ENCODE measurements at regions not wholly inside any gene's neighbourhood (a gene's known extent, or its start where the extent isn't known, plus 50 kb on each side); places are given as distances from the start of the nearest gene placed in this dataset.
A peak's percentile ranks its signal among the peaks of the same experiment; 100 is the strongest.
"Not testable (repeated sequence)": the region's sequence is repeated elsewhere in the genome, so short reads cannot be mapped to it uniquely, and the experiment has no call there.

DNA sequence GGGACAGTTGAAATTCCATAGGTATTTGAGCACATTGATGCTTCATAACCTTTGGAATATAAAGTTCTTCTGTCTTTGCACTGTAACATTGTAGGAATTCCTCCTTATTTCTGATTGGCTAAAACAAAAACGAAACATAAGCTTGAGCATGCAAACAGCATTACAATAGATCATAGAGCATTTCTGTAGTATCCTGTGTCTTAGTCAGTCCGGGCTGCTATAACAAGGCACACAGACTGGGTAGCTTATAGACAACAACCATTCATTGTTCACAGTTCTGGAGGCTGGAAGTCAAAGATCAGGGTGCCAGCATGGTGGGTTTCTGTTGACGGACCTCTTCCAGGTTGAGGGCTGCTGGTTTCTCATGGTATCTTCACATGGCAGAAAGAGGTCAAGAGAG lies 188.7 kb upstream of the SOX21 start:
- DNase-seq, result no peak

DNA sequence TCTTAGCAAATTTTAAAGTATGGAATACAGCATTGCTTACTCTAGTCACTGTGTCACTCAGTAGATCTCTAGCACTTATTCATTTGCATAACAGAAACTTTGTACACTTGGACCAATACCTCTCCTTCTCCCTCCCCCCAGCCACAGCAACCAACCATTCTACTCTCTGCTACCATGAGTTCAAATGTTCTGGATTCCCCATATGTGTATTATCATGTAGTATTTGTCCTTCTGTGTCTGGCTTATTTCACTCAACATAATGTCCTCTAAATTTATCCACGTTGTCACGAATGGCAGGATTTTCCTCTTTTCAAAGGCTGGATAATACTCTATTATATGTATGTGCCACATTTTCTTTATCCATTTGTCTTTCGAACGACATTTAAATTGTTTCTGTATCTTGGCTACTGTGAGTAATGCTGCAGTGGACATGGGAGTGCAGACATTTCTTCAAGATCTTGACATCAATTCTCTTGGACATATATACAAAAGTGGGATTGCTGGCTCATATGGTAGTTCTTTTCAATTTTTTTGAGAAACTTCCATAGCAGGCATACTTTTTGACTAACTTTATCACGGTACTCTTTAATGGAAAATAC lies 184.5 kb upstream of the SOX21 start:
- DNase-seq, result no peak

DNA sequence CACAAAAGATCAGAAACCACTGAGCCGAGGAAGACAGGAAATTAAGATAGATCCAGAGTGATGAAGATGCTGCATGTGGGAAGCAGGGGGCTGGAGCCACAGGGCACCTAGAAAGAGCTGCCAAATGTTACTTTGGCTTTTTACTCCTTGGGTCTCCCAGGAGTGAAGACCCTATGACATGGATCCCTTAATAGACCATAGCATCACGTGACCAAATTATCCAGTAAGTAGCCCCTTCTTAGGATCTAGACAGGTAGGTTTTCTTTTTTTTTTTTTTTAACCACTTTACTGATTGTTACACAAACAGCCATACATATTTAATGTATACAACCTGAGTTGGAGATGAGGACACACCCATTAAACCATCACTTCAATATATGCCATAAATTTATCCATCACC lies 183.9 kb upstream of the SOX21 start:
- DNase-seq, result no peak

DNA sequence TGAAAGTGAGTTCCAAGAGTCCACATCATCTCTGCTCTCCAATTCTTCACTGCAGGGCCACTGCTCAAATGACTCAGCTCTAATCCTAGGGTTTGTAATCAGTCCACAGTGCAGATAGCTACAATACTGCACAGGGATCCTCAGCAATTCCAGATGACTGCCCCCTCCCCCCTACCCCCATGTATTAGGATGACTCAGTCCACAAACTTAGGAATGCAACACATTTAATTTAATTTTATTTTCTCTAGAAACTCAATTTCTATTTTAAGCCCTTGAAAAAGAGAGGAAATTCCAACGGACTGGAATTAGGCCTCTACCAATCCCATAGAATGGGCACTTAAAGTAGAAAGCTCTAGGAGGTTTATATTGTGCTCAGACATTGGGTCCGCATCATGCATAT lies 173.8 kb upstream of the SOX21 start:
- no peak for DNase-seq

DNA sequence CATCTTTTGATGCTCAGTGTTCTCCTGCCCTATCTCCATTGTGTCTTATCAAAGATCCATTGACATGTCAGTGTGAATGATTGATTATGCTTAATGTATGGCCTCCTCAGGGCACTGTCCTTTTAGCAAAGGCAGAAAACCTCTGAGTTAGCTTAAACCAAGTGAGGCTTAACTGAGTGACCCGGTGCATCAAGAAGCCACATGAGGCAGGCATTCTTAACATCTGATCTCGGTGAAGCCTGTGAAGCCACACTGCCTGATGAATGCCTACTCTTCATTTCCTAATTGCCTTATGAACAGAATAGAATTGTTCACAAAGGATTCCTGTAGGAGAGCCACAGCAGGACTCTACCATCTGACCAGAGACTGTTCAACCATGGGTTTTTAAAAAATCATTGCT lies 168.1 kb upstream of the SOX21 start:
- no peak for DNase-seq

DNA sequence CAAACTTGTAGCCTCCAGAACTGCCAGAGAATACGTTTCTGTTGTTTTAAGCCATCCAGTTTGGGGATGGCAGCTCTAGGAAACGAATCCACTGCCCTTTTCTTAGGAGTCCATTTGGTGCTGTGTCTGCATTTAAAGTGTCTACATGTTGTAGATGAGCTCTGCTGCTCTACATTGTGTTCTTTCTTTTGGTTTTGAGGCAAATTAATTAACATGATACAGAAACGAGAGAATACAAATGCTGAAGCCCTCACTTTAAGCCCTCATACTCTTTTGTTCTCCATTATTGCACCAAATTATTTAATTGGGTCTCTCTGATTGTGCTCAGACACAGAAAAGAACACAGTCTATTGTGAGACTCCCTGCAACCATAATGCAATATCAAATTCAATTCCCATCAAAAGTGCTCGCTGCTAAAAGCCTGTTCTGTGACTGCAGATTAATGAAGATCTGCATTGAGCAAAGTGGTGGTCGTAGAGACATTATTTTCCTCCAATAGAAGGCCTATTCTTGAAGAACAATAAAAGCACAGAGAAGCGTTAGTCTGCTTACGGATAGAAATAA lies 166.3 kb upstream of the SOX21 start:
- DNase-seq, result no peak

DNA sequence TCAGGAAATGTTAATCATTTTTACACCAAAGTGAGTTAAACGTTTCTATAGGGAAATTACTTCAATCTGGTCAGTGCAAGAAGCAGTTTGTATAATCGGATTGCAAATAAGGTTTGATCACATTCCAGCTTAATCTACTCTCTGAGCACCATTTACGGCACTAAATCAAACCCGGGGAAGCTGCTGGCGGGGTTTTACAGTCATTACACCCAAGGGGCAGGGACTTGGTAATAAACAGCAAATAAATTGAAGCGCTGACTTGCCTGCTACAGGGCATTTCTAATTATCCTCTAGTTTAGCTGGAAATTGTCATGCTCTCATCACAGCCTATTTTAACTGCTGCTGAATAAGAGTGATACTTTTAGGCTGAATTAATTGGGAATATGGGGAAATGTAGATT lies 152.1 kb upstream of the SOX21 start:
- no peak for DNase-seq

DNA sequence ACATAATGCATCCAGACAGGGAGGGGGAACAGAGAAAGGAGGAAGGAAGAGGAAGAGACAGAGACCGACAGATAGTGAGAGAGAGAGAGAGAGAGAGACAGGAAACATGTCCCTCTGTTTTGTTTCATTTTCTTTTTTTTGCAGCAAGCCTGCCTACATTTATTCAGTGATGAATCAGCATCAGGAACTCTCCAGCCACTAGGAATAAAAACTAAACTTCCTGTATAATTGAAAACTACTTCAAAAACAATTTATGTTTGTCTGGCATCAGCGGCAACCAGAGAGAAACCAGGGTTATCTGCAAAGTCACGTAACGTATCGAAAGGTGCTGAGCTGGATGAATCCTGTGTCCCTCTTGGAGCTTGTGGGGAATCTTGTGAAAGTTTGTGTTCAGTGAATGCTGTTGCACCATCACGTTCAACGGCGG lies 148.6 kb upstream of the SOX21 start:
- peak; percentile 46 for DNase-seq

DNA sequence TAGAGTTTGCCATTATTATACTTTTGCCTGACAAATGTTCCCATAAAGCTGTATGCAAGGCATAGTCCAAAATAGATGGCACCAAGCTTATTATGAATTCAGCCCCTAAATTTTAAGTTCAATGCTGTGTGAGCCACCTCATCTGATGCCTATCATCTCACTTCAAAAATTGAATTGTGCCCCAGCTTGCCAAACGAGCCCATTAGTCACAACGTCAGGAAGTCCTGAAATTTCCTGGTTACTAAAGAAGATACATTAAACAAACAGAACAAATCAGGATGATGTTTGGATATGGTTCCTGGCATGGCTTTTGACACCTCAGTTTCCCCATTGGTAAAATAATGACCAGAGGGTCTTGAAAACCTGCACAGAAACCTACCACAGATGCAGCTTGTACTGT lies 147.5 kb upstream of the SOX21 start:
- DNase-seq, result no peak

DNA sequence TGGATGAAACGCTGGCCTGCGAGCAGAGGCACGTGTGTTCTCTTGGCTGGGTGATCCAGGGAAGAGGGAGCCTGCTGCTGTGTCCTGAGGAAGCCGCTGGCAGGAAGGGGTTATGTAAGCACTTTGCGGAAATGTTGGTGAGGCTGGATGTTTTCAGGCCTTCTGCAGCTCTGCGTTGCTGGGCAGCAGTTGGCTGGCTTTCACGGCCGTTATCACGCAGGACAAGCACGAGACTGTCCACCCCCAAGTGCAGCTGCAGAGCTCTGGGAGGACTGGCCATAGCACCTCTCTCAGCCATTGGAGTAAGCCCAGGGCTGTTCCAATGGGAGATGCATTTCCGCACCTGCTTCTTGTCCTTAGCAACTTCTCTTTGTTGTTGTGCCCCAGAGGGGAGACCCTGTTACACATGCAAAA lies 146.9 kb upstream of the SOX21 start:
- peak; percentile 49 for DNase-seq

DNA sequence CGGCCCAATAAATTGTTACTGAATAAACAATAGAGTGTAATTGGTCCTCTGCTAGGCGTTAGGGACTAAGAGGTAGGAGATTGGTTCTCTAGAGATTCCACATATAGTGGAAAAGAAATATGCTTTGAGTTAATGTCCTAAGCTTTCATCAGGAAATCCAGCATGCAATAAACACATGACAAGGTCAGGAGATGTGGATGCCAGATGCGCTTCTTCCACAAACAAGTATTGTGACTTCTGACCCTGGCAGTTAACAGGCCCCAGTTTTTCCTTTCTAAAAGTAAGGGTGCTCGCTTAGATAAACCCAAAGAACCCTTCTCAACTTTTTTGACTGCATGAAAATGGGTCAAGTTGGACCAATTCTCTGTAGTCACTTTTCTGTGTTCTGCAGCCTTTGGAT lies 146.5 kb upstream of the SOX21 start:
- DNase-seq, result no peak

DNA sequence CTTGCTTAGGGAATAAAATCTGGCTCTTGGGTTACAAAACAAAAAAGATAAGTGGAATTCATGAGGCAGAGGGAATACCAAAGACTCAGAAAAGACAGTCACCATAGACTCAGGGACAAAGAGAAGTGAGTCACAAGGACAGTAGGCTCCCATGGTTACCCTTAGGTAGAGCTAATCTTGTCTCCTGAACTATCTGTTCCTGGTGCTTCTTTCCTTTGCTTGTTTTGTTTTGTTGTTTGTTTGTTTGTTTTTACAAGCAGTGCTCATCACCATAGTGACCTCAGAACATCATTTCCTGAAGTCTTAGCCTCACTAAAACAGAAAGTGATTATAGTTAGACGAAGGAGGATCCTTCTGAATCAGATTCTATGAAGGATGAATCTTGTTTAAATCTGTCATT lies 142.3 kb upstream of the SOX21 start:
- no peak for DNase-seq

DNA sequence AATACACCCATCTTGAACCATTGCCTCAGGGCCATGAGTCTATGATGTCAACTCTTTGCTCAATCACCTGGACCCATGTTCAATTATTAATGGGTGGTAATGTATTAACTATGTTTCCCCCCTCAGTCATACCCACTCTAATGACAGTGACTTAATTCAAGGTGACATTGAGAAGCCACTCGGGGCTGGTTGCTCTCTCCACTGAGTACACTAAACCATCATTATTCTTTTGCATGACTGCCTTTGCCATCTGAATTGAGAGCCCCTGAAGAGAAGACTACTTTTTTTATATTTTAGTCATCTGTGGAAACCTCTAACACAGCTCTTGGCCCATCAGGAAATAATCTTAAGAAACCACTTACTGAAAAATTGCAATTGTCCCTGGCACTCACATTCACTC lies 139.2 kb upstream of the SOX21 start:
- no peak for DNase-seq

DNA sequence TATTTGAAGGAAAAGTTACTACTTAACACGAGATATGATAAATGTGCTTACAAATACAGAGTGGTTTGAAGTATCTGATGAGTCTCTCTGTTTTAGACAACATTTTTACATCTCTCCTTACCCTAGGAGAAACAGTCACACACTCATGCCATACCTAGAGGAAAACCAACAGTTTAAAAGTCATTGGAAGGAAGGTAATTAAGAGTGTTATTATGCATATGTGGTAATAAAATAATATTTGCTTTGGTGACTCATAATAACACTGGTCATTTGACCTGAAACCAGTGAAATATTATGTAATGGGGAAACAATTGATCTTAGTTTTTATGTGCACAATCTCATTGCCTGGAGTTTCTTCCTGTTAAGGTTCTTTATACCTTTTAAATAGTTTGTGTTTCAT lies 136.9 kb upstream of the SOX21 start:
- no peak for DNase-seq

DNA sequence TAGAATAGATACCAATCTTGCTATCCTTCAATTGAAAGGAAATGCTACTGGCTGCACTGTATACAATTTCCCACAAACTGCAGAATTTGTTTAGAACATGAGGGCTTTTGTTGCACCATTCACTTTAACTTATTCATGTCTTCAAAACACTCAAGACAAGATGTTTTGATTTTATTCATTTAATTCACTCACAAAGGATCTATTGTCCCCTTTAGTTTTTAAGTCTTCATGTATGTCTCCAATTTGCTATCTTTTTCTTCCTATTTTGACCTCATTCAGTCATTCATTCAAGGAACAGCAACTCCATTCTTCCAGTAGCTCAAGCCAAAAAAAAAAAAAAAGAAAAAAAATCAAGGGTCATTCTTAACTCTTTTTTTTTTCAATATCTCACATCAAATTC lies 130.6 kb upstream of the SOX21 start:
- DNase-seq, result no peak

DNA sequence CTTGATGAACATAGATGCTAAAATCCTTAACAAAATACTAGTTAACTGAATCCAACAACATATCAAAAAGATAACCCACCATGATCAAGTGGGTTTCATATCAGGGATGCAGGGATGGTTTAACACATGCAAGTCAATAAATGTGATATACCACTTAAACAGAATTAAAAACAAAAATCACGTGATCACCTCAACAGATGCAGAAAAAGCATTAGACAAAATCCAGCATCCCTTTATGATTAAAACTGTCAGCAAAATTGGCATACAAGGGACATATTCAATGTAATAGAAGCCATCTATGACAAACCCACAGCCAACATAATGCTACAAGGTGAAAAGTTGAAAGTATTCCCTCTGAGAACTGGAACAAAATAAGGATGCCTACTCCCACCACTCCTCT lies 124.7 kb upstream of the SOX21 start:
- DNase-seq, result not testable (repeated sequence)

DNA sequence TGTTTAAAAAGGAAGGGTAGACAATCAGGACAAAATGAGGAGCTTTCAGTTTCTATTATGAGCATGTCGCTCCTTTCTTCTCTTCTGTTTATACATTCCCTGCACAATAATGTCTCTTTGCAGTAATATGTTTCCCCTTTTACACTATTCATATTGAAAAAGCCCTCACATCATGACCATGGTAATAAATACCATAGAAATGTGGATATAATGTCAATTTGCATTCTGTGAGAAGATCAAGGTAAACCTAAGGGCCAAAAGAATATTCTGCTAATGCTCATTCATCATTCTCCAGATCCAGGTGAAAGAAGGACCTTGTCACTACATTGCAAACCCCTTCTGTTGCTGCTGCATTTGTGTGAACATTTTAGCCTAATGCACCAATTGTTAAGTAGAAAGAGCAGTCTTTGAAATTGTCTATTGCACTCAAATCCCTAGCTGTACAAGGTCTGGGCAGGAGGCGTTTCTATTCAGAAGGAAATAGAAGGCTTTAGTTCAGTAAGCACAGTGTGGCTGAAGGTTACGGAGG lies 117.6 kb upstream of the SOX21 start:
- DNase-seq, result no peak

DNA sequence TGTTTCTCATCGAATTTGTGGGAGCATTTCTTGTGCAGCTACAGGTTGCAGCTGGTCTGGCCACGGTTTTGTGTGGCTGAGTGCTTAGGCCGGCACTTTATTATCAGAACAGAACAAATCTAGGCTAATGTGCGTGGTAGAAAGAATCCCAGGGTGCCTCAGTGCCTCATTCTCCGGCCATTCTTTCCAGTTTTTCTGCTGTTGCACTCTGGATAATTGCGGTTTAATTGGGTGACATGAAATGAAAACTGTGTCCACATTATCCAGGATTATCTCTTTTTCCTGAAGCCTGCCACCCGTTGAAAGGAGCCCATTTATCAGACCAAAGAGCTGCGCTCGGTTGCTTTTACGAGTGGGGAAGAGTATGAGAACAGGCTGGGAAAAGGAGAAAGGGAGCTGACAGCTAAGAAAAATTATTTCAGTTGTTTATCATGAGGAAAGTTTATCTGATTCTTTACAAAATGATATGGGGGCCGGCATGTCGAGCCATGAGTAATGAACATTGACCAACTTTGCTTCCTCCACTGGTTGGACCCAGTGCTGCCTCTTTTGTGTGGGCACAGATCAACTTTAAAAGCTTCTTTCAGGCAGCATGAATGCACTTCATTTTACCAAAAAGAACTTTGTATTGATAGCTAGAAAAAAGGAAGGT lies 117.0 kb upstream of the SOX21 start:
- DNase-seq, result no peak

DNA sequence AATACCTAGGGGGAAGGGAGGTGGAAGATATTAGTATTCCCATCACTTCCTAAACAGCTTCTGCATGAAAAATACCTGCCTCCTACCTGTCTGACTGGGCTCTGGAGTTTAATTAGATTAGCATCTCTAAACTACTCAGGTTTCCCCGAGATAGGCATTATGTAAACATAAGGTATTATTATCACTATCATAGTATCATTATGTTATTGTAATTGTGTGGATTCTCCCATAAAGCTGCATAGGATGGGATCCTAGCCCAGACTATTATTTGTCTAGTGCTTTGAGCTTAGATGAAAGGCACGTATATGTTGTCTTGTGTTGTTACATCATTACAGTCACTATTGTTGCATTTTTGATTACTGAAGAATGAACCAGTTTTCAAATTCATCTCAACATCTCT lies 115.2 kb upstream of the SOX21 start:
- no peak for DNase-seq

DNA sequence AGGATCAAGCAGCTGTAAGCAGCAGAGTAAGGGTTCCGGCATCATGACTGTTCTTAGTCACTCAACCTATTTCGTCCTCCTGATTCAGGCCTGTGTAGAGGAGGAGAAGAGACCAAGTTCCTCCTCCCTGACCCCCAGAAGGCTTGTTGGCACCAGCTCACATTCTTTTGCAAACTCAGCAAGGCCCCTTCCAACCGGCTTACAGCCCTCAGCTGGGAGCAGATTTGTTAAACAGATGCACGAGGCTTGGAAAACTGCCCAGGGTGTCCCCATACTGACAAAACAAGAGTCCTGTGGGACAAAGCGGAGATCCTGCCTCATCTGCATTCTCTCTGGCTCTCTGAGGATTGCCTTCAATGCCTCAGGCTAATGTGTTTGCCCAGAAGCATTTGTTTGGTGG lies 113.2 kb upstream of the SOX21 start:
- DNase-seq, result no peak

DNA sequence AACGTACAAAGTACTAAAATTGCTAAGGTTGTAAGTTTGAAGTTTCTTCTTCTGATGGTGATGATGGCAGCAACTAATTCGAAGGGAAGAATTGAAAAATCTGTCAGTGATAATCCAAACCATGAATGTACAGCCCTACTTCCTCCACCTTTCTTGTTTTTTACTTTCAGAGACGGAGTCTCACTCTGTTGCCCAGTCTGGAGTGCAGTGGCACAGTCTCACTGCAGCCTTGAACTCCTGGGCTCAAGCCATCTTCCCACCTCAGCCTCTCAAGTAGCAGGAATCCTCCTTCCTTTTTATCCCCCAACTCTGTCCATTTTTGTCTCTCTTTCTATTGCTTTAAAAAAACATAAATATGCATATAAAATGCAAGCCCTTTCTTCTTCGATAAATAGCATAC lies 112.3 kb upstream of the SOX21 start:
- DNase-seq, result no peak

DNA sequence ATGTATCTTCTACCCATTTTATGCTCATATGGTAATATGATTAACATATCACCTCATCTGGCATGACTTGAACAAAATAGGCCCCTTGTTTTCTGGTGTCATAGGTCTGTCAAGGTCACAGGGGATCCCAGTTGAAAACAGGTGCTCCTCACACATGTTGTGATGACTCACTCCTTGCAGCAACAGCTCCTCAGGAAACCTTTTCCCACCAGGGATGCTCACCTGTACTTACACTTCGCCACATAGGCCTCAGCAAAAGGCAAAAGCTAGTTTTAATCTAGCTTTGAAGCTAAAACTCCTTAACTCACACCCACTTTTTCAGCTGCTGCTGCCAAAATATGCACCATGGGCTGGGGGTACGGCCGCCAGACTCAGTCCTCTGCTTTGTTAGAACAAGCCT lies 110.0 kb upstream of the SOX21 start:
- DNase-seq, result no peak

DNA sequence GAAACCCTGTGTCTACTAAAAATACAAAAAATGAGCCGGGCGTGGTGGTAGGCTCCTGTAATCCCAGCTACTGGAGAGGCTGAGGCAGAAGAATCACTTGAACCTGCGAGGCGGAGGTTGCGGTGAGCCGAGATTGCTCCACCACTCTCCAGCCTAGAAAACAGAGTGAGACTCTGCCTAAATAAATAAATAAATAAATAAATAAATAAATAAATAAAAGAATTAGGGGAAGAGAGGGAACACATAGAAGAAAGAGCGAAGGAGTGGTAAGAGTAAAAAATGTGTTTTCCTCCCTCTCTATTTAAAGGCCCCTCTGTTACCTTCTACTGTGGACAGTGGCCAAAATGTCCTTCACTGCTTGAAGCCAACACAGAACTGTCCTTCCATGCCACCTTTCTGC lies 103.9 kb upstream of the SOX21 start:
- no peak for DNase-seq

DNA sequence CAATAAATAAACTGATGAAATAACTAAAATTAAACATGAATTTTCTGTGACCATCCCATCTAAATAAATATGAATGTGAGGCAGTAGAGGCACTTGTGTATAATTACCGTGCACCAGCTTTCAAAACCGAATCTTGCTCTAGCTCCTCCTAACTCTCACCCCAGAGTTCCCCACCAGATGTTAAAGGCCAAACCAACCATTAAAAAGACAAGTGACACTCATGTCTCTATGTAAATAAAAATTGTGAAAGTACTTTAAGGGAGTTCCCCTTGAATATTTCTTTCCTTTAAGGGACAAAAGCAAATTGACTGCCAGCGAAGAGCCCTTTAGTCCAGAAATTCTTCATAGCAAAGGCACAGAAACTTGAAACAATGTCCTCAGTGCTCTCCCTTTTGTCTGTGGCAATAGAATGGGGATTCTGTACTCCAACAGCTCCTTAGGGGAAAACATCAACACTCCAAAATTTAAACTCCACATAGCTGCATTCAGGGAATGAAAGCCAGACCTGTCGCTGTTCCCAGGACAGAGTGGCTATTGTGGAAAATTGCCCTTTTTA lies 101.7 kb upstream of the SOX21 start:
- no peak for DNase-seq

All from GF-D8 (cell line).